RWPE1 (cell line): ENCODE measurements at regions not wholly inside any gene's neighbourhood (a gene's known extent, or its start where the extent isn't known, plus 50 kb on each side); places are given as distances from the start of the nearest gene placed in this dataset.

ENCODE experiments used
- CTCF ChIA-PET: fragments of 350-600 bp; sonication (Branson Sonifier 250); formaldehyde crosslinking; extraction: SDS; loops from one replicate; lab custom pipeline; 2021; lab: Yijun Ruan, JAX
- POLR2A ChIA-PET: fragments of 400-600 bp; formaldehyde crosslinking; extraction: SDS; loops from one replicate; lab custom pipeline; 2020; ENCODE audit warnings: antibody characterized with exemption; ENCODE audit not compliant: low non-redundant PET; lab: Yijun Ruan, JAX
- DNase-seq: peaks from one replicate; pipeline ENCODE4 v3.0.0; 2012; ENCODE audit warnings: low spot score
- H3K27ac ChIP-seq: fragments of 450-650 bp; 2 replicates; pipeline ENCODE4 v1.5.1; 2017
- CTCF ChIP-seq: fragments of 450-650 bp; conservative IDR thresholded peaks from 2 replicates; pipeline ENCODE4 v1.5.1; 2017; ENCODE audit warnings: low read depth, mild to moderate bottlenecking

- H3K27ac ChIP-seq, result no peak overlapping the region
- DNase-seq, result no peak
- ChIA-PET CTCF (interaction anchor here (0.6 kb wide), 1 partner anchor 190 kb away, joined by 3 read pairs; no protein-coding TSS in a partner anchor), POLR2A (no interaction called here)
- TF ChIP-seq CTCF, result no peak
Measured at GRCh38 chr2:204277226-204277625, 268.0 kb upstream of the PARD3B start.

GRCh38 chr2:204278454-204278853 lies 266.8 kb upstream of the PARD3B start:
- TF ChIP-seq CTCF, result no peak

GRCh38 chr2:204279819-204280218 lies 265.5 kb upstream of the PARD3B start:
- POLR2A ChIA-PET, result no interaction called here
- no peak for DNase-seq
- CTCF ChIA-PET, result no interaction called here
- TF ChIP-seq CTCF, result no peak
- no peak overlapping the region for H3K27ac ChIP-seq

More at GRCh38 chr2:204278454-204278853, 266.8 kb upstream of the PARD3B start:
- ChIA-PET CTCF (interaction anchor here (0.6 kb wide), 1 partner anchor 1793 kb away, joined by 4 read pairs; no protein-coding TSS in a partner anchor), POLR2A (no interaction called here)
- no peak for DNase-seq
- no peak overlapping the region for H3K27ac ChIP-seq

- TF ChIP-seq CTCF, result no peak
- DNase-seq, result no peak
- H3K27ac ChIP-seq, result no peak overlapping the region
- ChIA-PET POLR2A (no interaction called here), CTCF (interaction anchor here (0.6 kb wide), 1 partner anchor 16 kb away, joined by 3 read pairs; no protein-coding TSS in a partner anchor)
Measured at GRCh38 chr2:204280262-204280668, 265.0 kb upstream of the PARD3B start.

- no peak for TF ChIP-seq CTCF
- ChIA-PET CTCF (interaction anchor here (0.5 kb wide), 1 partner anchor 20 kb away, joined by 4 read pairs; no protein-coding TSS in a partner anchor), POLR2A (no interaction called here)
- H3K27ac ChIP-seq, result no peak overlapping the region
- DNase-seq, result no peak
Measured at GRCh38 chr2:204282081-204282480, 263.2 kb upstream of the PARD3B start.

GRCh38 chr2:204282525-204282924 lies 262.8 kb upstream of the PARD3B start:
- no peak for DNase-seq
- ChIA-PET POLR2A (no interaction called here), CTCF (interaction anchor here (0.5 kb wide), 1 partner anchor 19 kb away, joined by 4 read pairs; no protein-coding TSS in a partner anchor)
- no peak for TF ChIP-seq CTCF
- H3K27ac ChIP-seq, result no peak overlapping the region
